IgD-negative memory B cell (primary cell): ENCODE measurements at regions not wholly inside any gene's neighbourhood (a gene's known extent, or its start where the extent isn't known, plus 50 kb on each side); places are given as distances from the start of the nearest gene placed in this dataset.
A peak's percentile ranks its signal among the peaks of the same experiment; 100 is the strongest.

Source experiments
- H3K27ac Mint-ChIP-seq, 3 donors: one replicate each; pipeline ENCODE4 v1.8.0; 2020 to 2022; ENCODE audit warnings: mild to moderate bottlenecking in 3 of 3, mixed read lengths in 3 of 3, moderate library complexity in 1 of 3
- H3K27me3 Mint-ChIP-seq: one replicate; pipeline ENCODE4 v1.8.0; 2021; ENCODE audit warnings: mixed read lengths
- H3K36me3 Mint-ChIP-seq: one replicate; pipeline ENCODE4 v1.8.0; 2020; ENCODE audit warnings: mild to moderate bottlenecking, mixed read lengths
- H3K4me1 Mint-ChIP-seq, 3 donors: one replicate each; pipeline ENCODE4 v1.8.0; 2020 to 2022; ENCODE audit warnings: mixed read lengths in 3 of 3, mild to moderate bottlenecking in 1 of 3
- H3K4me3 Mint-ChIP-seq, 4 donors: one replicate each; pipeline ENCODE4 v1.8.0; 2020 to 2022; ENCODE audit warnings: mild to moderate bottlenecking in 4 of 4, mixed read lengths in 4 of 4, moderate library complexity in 3 of 4
- H3K9me3 Mint-ChIP-seq, 3 donors: one replicate each; pipeline ENCODE4 v1.8.0; 2020 to 2021; ENCODE audit warnings: mixed read lengths in 3 of 3, mild to moderate bottlenecking in 1 of 3

DNA sequence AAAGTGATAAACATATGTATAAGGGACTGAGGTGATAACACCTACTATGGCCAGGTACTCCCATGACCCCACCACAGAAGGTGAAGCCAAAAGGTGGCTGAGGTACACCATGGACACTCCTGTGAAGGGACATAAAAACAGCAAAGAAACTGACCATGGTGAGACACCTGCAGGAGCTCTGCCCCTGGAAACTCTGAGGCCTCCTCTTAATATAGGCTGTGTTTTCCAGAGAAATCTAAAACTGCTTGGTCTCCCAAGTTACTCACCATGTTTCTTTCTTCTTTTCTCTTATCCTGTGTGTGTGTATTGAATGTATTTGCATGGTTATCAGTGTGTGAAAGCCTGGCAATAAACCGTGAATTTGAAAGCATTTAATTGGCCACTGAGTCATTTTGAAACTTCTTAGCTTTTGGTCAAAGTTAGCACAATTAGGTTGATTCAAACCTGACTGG lies 739.3 kb upstream of the GCFC2 start:
- Mint-ChIP-seq H3K9me3 (peaks cover 0 to 10% (median 2%) of the 10 kb centered on the region in 3 donors), H3K27me3 (no peaks in the 10 kb centered on the region), H3K4me3 (peak overlapping the region in 1 of 4 donors; percentile 49), H3K4me1 (peaks cover 0 to 2% (median 0%) of the 10 kb centered on the region in 3 donors), H3K36me3 (peaks cover 2% of the 10 kb centered on the region), H3K27ac (no peak overlapping the region)

DNA sequence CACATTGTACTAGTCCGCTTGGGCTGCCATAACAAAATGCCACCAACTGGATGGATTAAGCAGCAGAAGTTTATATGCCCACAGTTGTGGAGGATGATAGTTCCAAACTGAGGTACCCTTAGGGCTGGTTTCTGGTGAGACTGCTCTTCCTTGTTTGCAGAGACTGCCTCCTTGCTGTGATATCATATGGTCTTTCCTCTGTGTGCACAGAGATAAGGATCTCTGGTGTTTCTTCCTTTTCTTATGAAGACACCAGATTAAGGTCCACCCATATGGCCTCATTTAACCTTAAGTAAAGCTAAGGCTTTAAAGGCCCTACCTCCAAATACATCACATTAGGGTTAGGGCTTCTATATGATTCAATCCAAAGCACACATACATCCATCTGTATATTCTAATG lies 738.2 kb upstream of the GCFC2 start:
- Mint-ChIP-seq H3K4me1 (peaks cover 0 to 2% (median 0%) of the 10 kb centered on the region in 3 donors), H3K36me3 (peaks cover 2% of the 10 kb centered on the region), H3K4me3 (no peak overlapping the region), H3K27ac (no peak overlapping the region), H3K9me3 (peaks cover 0 to 13% (median 2%) of the 10 kb centered on the region in 3 donors), H3K27me3 (no peaks in the 10 kb centered on the region)

- Mint-ChIP-seq H3K27ac (no peak overlapping the region), H3K4me1 (peaks cover 0 to 2% (median 0%) of the 10 kb centered on the region in 3 donors), H3K27me3 (no peaks in the 10 kb centered on the region), H3K36me3 (peaks cover 2% of the 10 kb centered on the region), H3K4me3 (no peak overlapping the region), H3K9me3 (peaks cover 1 to 13% (median 2%) of the 10 kb centered on the region in 3 donors)
Observed at GRCh38 chr2:76447294-76447693, 736.6 kb upstream of the GCFC2 start.

- no peaks in the 10 kb centered on the region for H3K27me3 Mint-ChIP-seq
- H3K27ac Mint-ChIP-seq = no peak overlapping the region
Observed at GRCh38 chr2:76446872-76447271, 736.2 kb upstream of the GCFC2 start.

DNA sequence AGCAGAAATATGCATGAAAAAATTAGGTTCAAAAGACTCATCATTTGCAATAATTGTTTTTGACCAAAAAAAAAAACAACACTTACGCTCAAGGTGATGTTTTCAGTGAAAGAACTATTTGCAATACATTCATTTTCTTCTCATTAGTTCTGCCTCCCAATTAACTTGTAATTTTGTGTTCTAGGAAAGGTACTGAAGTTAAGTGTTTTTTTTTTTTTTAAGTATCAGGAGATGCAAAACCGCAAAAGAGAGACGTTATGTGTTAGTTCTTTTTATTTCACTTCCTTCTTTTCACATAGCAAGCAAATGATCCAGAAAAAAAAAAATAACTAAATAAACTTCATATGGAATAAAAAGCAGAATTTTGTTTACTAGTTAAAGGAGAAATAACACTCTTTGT lies 735.2 kb upstream of the GCFC2 start:
- no peaks in the 10 kb centered on the region for H3K27me3 Mint-ChIP-seq
- H3K4me1 Mint-ChIP-seq = peaks cover 0 to 2% (median 0%) of the 10 kb centered on the region in 3 donors
- H3K27ac Mint-ChIP-seq = no peak overlapping the region
- no peak overlapping the region for H3K4me3 Mint-ChIP-seq
- peaks cover 1 to 13% (median 2%) of the 10 kb centered on the region in 3 donors for H3K9me3 Mint-ChIP-seq
- H3K36me3 Mint-ChIP-seq = peaks cover 2% of the 10 kb centered on the region

More at GRCh38 chr2:76446872-76447271, 736.2 kb upstream of the GCFC2 start:
- Mint-ChIP-seq H3K4me3 (no peak overlapping the region), H3K4me1 (peaks cover 0 to 2% (median 0%) of the 10 kb centered on the region in 3 donors), H3K36me3 (peaks cover 2% of the 10 kb centered on the region), H3K9me3 (peaks cover 1 to 13% (median 2%) of the 10 kb centered on the region in 3 donors)

DNA sequence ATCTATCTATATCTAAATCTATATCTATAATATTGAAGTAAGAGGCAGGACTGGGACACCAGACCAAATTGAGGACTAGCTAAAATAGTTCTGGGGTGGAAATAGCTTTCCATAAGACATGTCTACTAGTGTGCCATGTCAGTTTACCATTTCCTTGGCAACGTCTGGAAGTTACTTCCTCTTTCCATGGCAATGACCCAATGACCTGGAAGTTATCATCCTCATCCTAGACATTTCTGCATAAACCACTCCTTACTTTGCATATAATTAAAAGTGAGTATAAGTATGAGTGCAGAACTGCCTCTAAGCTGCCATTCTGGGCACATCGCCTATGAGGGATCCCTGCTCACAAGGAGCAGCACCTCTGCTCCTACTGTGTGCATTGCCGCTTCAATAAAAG lies 734.0 kb upstream of the GCFC2 start:
- Mint-ChIP-seq H3K9me3 (peaks cover 1 to 13% (median 2%) of the 10 kb centered on the region in 3 donors), H3K36me3 (peaks cover 2% of the 10 kb centered on the region), H3K4me1 (peaks cover 0 to 2% (median 0%) of the 10 kb centered on the region in 3 donors), H3K27ac (no peak overlapping the region), H3K4me3 (no peak overlapping the region), H3K27me3 (no peaks in the 10 kb centered on the region)

- Mint-ChIP-seq H3K4me1 (no peaks in the 10 kb centered on the region), H3K36me3 (no peaks in the 10 kb centered on the region), H3K27me3 (no peaks in the 10 kb centered on the region), H3K9me3 (peaks cover 0 to 5% (median 3%) of the 10 kb centered on the region in 3 donors), H3K4me3 (no peak overlapping the region), H3K27ac (no peak overlapping the region)
Observed at GRCh38 chr2:76437564-76437963, 726.8 kb upstream of the GCFC2 start.

DNA sequence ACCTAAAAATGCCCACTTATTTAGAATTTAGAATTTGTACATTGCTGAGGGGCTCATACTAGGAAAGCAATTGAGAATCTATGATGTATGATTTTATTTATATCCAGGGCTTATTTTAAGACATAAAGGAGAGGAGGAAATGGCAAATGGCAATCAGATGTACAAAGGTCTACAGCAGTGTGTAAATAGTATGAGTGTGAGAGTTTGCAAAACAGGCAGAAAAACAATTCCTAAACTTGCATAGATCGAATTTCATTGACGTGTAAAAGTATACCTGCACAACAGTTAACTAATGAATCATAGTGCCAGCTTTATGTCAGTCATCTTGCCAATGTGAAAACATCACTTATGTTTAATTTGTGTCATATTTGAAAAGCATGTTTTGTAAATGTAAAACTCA lies 718.7 kb upstream of the GCFC2 start:
- no peak overlapping the region for H3K27ac Mint-ChIP-seq
- no peaks in the 10 kb centered on the region for H3K27me3 Mint-ChIP-seq
- no peaks in the 10 kb centered on the region for H3K4me1 Mint-ChIP-seq
- peaks cover 0 to 17% (median 4%) of the 10 kb centered on the region in 3 donors for H3K9me3 Mint-ChIP-seq
- no peaks in the 10 kb centered on the region for H3K36me3 Mint-ChIP-seq
- H3K4me3 Mint-ChIP-seq = no peak overlapping the region

DNA sequence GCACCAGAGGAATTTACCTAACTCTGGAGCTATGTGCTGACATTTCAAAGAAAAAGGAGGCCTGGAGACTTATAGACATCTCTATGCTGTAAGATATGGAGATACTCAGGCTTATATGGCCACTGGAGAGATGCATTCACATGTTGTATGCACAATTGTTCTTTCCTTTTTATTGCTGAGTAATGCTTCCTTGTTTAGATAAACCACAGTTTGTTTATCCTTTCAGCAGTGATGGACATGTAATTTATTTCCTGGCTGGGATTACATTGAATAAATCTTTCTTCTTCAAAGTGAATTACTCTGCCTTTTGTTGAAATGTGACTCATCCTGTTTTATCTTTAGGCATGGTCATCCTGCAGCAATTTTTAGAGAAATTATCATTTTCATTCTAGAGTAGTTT lies 716.7 kb upstream of the GCFC2 start:
- no peak overlapping the region for H3K4me3 Mint-ChIP-seq
- peak overlapping the region in 1 of 3 donors; percentile 82 for H3K27ac Mint-ChIP-seq
- no peaks in the 10 kb centered on the region for H3K36me3 Mint-ChIP-seq
- peaks cover 2 to 20% (median 4%) of the 10 kb centered on the region in 3 donors for H3K9me3 Mint-ChIP-seq
- H3K4me1 Mint-ChIP-seq = no peaks in the 10 kb centered on the region
- H3K27me3 Mint-ChIP-seq = no peaks in the 10 kb centered on the region

- H3K36me3 Mint-ChIP-seq = peaks cover 5% of the 10 kb centered on the region
- H3K4me1 Mint-ChIP-seq = no peaks in the 10 kb centered on the region
- no peak overlapping the region for H3K4me3 Mint-ChIP-seq
- H3K9me3 Mint-ChIP-seq = peaks cover 4 to 12% (median 6%) of the 10 kb centered on the region in 3 donors
- no peaks in the 10 kb centered on the region for H3K27me3 Mint-ChIP-seq
- H3K27ac Mint-ChIP-seq = no peak overlapping the region
Observed at GRCh38 chr2:76415821-76416220, 705.1 kb upstream of the GCFC2 start.

DNA sequence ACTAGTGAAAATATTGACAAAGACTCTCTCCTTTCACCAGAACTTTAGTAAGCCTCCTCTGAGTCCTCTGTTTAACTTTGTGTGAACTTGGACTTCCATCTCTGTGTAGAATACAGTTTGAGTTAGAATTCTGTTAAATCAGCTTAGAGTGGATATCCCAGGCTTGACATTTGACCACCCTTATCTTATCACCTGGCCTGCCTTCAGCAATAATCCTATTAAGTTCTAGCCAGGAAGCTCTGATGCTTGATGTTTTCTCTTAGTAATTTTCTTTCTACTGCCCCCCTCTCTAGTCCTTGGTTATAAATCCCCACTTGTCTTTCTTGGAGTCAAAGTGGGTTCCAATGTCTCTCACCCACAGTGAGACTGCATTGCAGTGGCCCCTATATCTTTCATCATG lies 702.7 kb upstream of the GCFC2 start:
- H3K27me3 Mint-ChIP-seq = no peaks in the 10 kb centered on the region
- no peak overlapping the region for H3K27ac Mint-ChIP-seq
- H3K9me3 Mint-ChIP-seq = peaks cover 3 to 6% (median 5%) of the 10 kb centered on the region in 3 donors
- no peak overlapping the region for H3K4me3 Mint-ChIP-seq
- H3K36me3 Mint-ChIP-seq = peaks cover 5% of the 10 kb centered on the region
- H3K4me1 Mint-ChIP-seq = no peaks in the 10 kb centered on the region

DNA sequence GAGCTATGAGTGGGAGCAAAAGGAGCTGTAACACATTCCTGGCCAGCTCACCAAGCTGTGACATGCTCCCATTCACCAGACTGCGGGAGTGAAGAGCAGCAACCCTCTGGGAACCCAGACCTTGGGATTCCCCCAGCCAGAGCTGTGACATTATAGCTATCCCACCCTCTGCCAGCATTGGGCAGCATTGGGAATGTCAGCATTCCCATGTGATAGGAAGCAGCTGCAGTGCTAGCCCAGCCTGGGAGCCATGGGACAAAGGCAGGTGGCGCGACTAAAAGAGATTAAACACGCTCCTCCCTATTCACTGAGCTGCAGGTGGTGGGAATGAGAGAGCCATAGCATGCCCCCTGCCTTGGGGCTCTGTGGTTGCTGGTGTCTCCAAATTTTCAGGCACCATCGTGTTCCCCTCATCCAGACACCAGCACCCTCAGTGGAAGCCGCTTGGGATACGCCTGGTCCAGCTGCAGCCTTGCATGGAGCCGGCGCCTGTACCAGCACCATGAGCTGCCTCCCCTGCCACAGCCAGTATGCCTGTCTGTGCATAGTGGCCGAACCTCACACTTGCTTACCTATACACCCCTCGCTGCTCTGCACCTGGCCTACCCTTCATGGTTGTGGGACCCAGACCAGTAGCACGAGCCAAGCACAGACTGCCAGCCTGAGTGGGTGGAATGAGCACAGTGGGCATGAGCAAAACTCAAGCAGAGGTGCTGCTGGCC lies 695.6 kb upstream of the GCFC2 start:
- Mint-ChIP-seq H3K27me3 (no peaks in the 10 kb centered on the region), H3K36me3 (peaks cover 1% of the 10 kb centered on the region), H3K4me1 (no peaks in the 10 kb centered on the region), H3K27ac (no peak overlapping the region), H3K9me3 (peaks cover 0 to 4% (median 4%) of the 10 kb centered on the region in 3 donors), H3K4me3 (no peak overlapping the region)

- no peaks in the 10 kb centered on the region for H3K4me1 Mint-ChIP-seq
- peaks cover 0 to 8% (median 2%) of the 10 kb centered on the region in 3 donors for H3K9me3 Mint-ChIP-seq
Observed at GRCh38 chr2:76393356-76393755, 682.6 kb upstream of the GCFC2 start.

GRCh38 chr2:76391678-76392077 lies 681.0 kb upstream of the GCFC2 start:
- Mint-ChIP-seq H3K27ac (no peak overlapping the region), H3K4me3 (no peak overlapping the region), H3K9me3 (peaks cover 0 to 12% (median 4%) of the 10 kb centered on the region in 3 donors), H3K4me1 (no peaks in the 10 kb centered on the region), H3K27me3 (no peaks in the 10 kb centered on the region), H3K36me3 (no peaks in the 10 kb centered on the region)

More at GRCh38 chr2:76393356-76393755, 682.6 kb upstream of the GCFC2 start:
- H3K27me3 Mint-ChIP-seq = no peaks in the 10 kb centered on the region
- no peak overlapping the region for H3K27ac Mint-ChIP-seq
- no peaks in the 10 kb centered on the region for H3K36me3 Mint-ChIP-seq
- H3K4me3 Mint-ChIP-seq = no peak overlapping the region

- H3K4me3 Mint-ChIP-seq = no peak overlapping the region
- H3K9me3 Mint-ChIP-seq = peaks cover 2 to 12% (median 7%) of the 10 kb centered on the region in 3 donors
- no peak overlapping the region for H3K27ac Mint-ChIP-seq
- H3K36me3 Mint-ChIP-seq = no peaks in the 10 kb centered on the region
- no peaks in the 10 kb centered on the region for H3K4me1 Mint-ChIP-seq
- no peaks in the 10 kb centered on the region for H3K27me3 Mint-ChIP-seq
Observed at GRCh38 chr2:76387294-76387693, 676.6 kb upstream of the GCFC2 start.

- peaks cover 2 to 9% (median 7%) of the 10 kb centered on the region in 3 donors for H3K9me3 Mint-ChIP-seq
- H3K4me3 Mint-ChIP-seq = no peak overlapping the region
- no peaks in the 10 kb centered on the region for H3K36me3 Mint-ChIP-seq
- H3K4me1 Mint-ChIP-seq = no peaks in the 10 kb centered on the region
- H3K27ac Mint-ChIP-seq = no peak overlapping the region
- no peaks in the 10 kb centered on the region for H3K27me3 Mint-ChIP-seq
Observed at GRCh38 chr2:76385943-76386342, 675.2 kb upstream of the GCFC2 start.
